Uterus (tissue), 2 donors: ENCODE measurements at regions not wholly inside any gene's neighbourhood (a gene's known extent, or its start where the extent isn't known, plus 50 kb on each side); places are given as distances from the start of the nearest gene placed in this dataset.

Experiments
- POLR2A ChIP-seq, 2 donors: fragments of 450-650 bp; IDR thresholded peaks; one replicate each; pipeline ENCODE4 v1.6.1; 2016; ENCODE audit warnings: antibody characterized with exemption in 2 of 2, mild to moderate bottlenecking in 1 of 2, moderate library complexity in 1 of 2
- TF ChIP-seq, protein P1 (sequence below), 4 experiments: fragments of 200-600 bp in 2 of 4; fragments of 450-650 bp in 2 of 4; sonication (generic) in 2 of 4; IDR thresholded peaks; one replicate each; pipeline ENCODE4 v1.5.1; 2016 to 2019; ENCODE audit warnings: antibody characterized with exemption in 4 of 4, mild to moderate bottlenecking in 2 of 4, moderate library complexity in 1 of 4

DNA sequence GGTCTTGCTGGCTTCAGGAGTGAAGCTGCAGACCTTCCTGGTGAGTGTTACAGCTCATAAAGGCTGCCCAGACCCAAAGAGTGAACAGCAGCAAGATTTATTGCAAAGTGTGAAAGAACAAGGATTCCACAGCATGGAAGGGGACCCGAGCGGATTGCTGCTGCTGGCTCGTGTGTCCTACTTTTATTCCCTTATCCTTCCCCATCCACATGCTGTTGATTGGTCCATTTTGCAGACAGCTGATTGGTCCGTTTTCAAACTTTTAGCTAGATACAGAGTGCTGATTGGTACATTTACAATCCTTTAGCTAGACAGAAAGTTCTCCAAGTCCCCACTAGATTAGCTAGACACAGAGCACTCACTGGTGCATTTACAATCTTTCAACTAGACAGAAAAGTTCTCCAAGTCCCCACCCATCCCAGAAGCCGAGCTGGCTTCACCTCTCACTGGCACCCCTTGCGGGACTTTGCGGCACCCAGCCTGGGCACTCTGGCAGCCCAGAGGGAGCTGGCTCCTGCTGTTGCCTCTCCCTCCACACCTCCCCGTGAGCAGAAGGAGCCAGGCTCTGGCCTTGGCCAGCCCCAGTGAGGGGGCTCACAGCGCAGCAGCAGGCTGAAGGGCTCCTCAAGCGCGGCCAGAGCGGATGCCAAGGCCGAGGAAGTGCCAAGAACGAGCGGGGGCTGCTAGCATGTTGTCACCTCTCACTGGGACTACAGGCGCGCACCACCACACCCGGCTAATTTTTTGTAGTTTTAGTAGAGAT is 369.6 kb upstream of the POT1 start:
- TF ChIP-seq, protein P1, sequence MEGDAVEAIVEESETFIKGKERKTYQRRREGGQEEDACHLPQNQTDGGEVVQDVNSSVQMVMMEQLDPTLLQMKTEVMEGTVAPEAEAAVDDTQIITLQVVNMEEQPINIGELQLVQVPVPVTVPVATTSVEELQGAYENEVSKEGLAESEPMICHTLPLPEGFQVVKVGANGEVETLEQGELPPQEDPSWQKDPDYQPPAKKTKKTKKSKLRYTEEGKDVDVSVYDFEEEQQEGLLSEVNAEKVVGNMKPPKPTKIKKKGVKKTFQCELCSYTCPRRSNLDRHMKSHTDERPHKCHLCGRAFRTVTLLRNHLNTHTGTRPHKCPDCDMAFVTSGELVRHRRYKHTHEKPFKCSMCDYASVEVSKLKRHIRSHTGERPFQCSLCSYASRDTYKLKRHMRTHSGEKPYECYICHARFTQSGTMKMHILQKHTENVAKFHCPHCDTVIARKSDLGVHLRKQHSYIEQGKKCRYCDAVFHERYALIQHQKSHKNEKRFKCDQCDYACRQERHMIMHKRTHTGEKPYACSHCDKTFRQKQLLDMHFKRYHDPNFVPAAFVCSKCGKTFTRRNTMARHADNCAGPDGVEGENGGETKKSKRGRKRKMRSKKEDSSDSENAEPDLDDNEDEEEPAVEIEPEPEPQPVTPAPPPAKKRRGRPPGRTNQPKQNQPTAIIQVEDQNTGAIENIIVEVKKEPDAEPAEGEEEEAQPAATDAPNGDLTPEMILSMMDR (IDR thresholded peaks at IDR 0.05): no peak
- no peak for TF ChIP-seq POLR2A (IDR thresholded peaks at IDR 0.05)
